DND-41 (cell line): ENCODE measurements at regions not wholly inside any gene's neighbourhood (a gene's known extent, or its start where the extent isn't known, plus 50 kb on each side); places are given as distances from the start of the nearest gene placed in this dataset.
"Not testable (repeated sequence)": the region's sequence is repeated elsewhere in the genome, so short reads cannot be mapped to it uniquely, and the experiment has no call there.

Experiments
- ATAC-seq: fragments of 200-7000 bp; cut with Tn5 transposase; 3 replicates; pipeline ENCODE4 v1.9.1; 2021; ENCODE audit warnings: low read depth; ENCODE audit not compliant: insufficient read depth
- DNase-seq: peaks from one replicate; pipeline ENCODE4 v3.0.0-alpha.2; 2020
- H2AFZ ChIP-seq: 2 replicates; pipeline ENCODE4 v1.6.0; 2012; ENCODE audit warnings: low read depth, low read length
- H3K27ac ChIP-seq: 2 replicates; pipeline ENCODE4 v1.5.1; 2012; ENCODE audit warnings: low read length, inconsistent platforms
- H3K27me3 ChIP-seq: fragments of 200-600 bp; sonication (generic); 2 replicates; pipeline ENCODE4 v1.6.0; 2012; ENCODE audit warnings: low read length, mild to moderate bottlenecking, inconsistent platforms; ENCODE audit not compliant: insufficient read depth, poor library complexity
- H3K36me3 ChIP-seq: 2 replicates; pipeline ENCODE4 v1.5.1; 2012; ENCODE audit warnings: low read length, inconsistent platforms; ENCODE audit not compliant: insufficient read depth
- H3K4me1 ChIP-seq: 2 replicates; pipeline ENCODE4 v1.5.1; 2012; ENCODE audit warnings: mild to moderate bottlenecking, low read length; ENCODE audit not compliant: insufficient read depth
- H3K4me2 ChIP-seq: 2 replicates; pipeline ENCODE4 v1.6.0; 2012; ENCODE audit warnings: mild to moderate bottlenecking, moderate library complexity, low read length, inconsistent platforms; ENCODE audit not compliant: insufficient read depth
- H3K4me3 ChIP-seq, 2 experiments: fragments of 200-600 bp in 1 of 2; shearing (Covaris generic) in 1 of 2; 2 replicates each; pipeline ENCODE4 v1.5.1; 2012 to 2016; ENCODE audit warnings: inconsistent platforms in 2 of 2, low read length in 2 of 2, mild to moderate bottlenecking in 2 of 2, low read depth in 1 of 2, moderate library complexity in 1 of 2
- H3K79me2 ChIP-seq: 2 replicates; pipeline ENCODE4 v1.6.0; 2012; ENCODE audit warnings: low read length, inconsistent platforms; ENCODE audit not compliant: insufficient read depth
- H3K9ac ChIP-seq: 2 replicates; pipeline ENCODE4 v1.6.0; 2012; ENCODE audit warnings: low read depth, mild to moderate bottlenecking, inconsistent platforms, low read length, moderate library complexity
- H3K9me3 ChIP-seq: 2 replicates; pipeline ENCODE4 v1.5.1; 2012; ENCODE audit warnings: low read length, moderate library complexity, mild to moderate bottlenecking, inconsistent platforms; ENCODE audit not compliant: insufficient read depth, severe bottlenecking
- H4K20me1 ChIP-seq: 2 replicates; pipeline ENCODE4 v1.6.0; 2012; ENCODE audit warnings: low read length; ENCODE audit not compliant: insufficient read depth
- CTCF ChIP-seq: IDR thresholded peaks from 2 replicates; pipeline ENCODE4 v1.5.1; 2012; ENCODE audit warnings: borderline replicate concordance, low read length, moderate library complexity, mild to moderate bottlenecking; ENCODE audit not compliant: poor library complexity, severe bottlenecking; ENCODE audit errors: extremely low read depth
- EZH2 ChIP-seq: IDR thresholded peaks from 3 replicates; pipeline ENCODE4 v1.6.1; 2012; ENCODE audit warnings: borderline replicate concordance, low read depth, mild to moderate bottlenecking, moderate library complexity, low read length, inconsistent platforms; ENCODE audit not compliant: severe bottlenecking

DNA sequence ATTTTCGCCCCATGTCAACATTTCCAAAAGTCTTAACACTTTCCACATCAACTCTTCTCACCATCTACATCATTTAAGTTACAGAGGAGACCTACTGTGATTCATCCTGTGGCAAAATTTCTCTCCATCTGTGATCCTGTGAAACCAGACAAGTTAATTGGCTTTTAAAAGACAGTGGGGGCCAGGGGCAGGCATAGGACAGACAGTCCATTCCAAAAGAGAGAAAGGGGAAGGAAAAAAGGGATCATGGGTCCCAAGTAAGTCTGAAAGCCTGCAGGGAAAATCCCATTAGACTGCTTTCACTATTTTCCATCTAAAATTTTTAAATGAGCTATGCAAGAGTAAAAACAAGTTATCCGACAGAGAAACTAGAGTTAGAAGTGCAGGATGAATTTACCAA lies 121.0 kb downstream of the MRPL57 start:
- peak overlapping the region; percentile 84 for H2AFZ ChIP-seq
- 0 out of 3 replicates have a peak, but pooled peaks have one; percentile 8 for ATAC-seq
- no peaks in the 10 kb centered on the region; the same call in 1 of the 2 replicates for H4K20me1 ChIP-seq
- peaks cover under 1% of the 10 kb centered on the region; the same call in 1 of the 2 replicates for H3K36me3 ChIP-seq
- TF ChIP-seq EZH2 = no peak
- no peak for TF ChIP-seq CTCF
- peak overlapping the region; percentile 30 to 63; a peak in 3 of 4 replicates for H3K4me3 ChIP-seq
- peak overlapping the region; percentile 77 for H3K27ac ChIP-seq
- peak overlapping the region; percentile 85 for H3K4me2 ChIP-seq
- H3K4me1 ChIP-seq = peaks cover 43% of the 10 kb centered on the region
- H3K27me3 ChIP-seq = no peaks in the 10 kb centered on the region
- no peaks in the 10 kb centered on the region for H3K9me3 ChIP-seq
- peak overlapping the region; percentile 56 for H3K9ac ChIP-seq
- no peak for DNase-seq
- H3K79me2 ChIP-seq = peaks cover 28% of the 10 kb centered on the region

GRCh38 chr13:21297914-21298831 lies 121.7 kb downstream of the MRPL57 start:
- Histone ChIP-seq H3K9me3 (no peaks in the 10 kb centered on the region), H3K4me3 (peak overlapping the region; percentile 30 to 63; a peak in 3 of 4 replicates), H3K4me2 (peak overlapping the region; percentile 85), H3K27ac (peak overlapping the region; percentile 77), H3K36me3 (peaks cover 5% of the 10 kb centered on the region; the same call in 1 of the 2 replicates), H3K27me3 (no peaks in the 10 kb centered on the region), H3K4me1 (peaks cover 43% of the 10 kb centered on the region), H3K9ac (peak overlapping the region; percentile 56), H4K20me1 (no peaks in the 10 kb centered on the region; the same call in 1 of the 2 replicates), H3K79me2 (peaks cover 28% of the 10 kb centered on the region), H2AFZ (peak overlapping the region; percentile 84)
- peak; percentile 91 for ATAC-seq
- TF ChIP-seq CTCF = peak; percentile 96
- TF ChIP-seq EZH2 = no peak
- DNase-seq = peak; percentile 89

GRCh38 chr13:21304256-21304655 lies 127.8 kb downstream of the MRPL57 start:
- Histone ChIP-seq H3K4me1 (peaks cover 12% of the 10 kb centered on the region), H3K9ac (no peak overlapping the region), H3K27me3 (no peaks in the 10 kb centered on the region), H3K4me3 (no peak overlapping the region), H3K79me2 (peaks cover 21% of the 10 kb centered on the region), H2AFZ (no peak overlapping the region), H4K20me1 (no peaks in the 10 kb centered on the region), H3K9me3 (no peaks in the 10 kb centered on the region), H3K4me2 (no peak overlapping the region), H3K27ac (no peak overlapping the region), H3K36me3 (peaks cover 17% of the 10 kb centered on the region; the same call in 1 of the 2 replicates)
- no peak for ATAC-seq
- TF ChIP-seq EZH2 = no peak
- TF ChIP-seq CTCF = no peak
- no peak for DNase-seq

DNA sequence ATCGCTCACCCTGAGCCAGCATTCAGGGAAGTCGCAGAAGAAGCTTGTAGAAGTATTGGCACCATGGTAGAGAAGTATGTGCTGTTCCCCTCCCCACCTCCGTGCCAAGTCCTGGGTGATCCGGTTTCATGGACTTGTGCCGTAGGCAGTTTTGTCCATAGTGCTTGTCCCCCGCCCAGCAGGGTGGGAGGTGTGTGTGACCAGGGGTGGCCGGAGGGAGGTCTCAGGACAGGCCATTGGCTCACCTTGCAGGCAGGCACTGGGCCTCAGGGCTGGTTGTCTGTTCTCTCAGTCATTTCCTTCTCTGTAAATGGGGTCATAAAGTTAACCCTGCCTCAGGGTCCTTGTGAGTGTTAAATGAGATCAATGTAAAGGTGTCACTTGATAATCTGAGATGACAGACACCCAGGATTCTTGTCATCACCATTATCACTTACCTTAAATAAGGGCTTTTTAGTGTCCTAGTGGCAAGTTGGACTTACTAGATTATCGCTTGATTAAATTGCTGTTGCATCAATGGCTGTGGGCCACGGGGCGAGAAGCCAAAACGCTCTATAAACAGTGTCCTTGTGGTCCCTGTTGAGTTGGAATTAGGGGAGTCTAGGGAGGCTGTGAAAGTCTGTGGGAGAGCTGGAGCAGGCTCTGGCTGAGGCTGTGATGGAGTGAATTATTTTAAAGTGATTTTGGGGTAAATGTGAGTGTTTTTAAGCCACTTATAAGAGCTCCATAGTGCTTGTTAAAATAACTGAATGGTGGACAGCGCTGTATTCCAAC lies 130.0 kb downstream of the MRPL57 start:
- not testable (repeated sequence) for H3K9ac ChIP-seq, H2AFZ ChIP-seq, H3K4me1 ChIP-seq

GRCh38 chr13:21307158-21307557 lies 130.7 kb downstream of the MRPL57 start:
- not testable (repeated sequence) for H3K27ac ChIP-seq, H3K4me1 ChIP-seq, H4K20me1 ChIP-seq, H3K9ac ChIP-seq, H3K9me3 ChIP-seq, ATAC-seq, DNase-seq, H2AFZ ChIP-seq, H3K4me2 ChIP-seq, H3K27me3 ChIP-seq, H3K4me3 ChIP-seq
- peaks cover 26% of the 10 kb centered on the region for H3K36me3 ChIP-seq
- H3K79me2 ChIP-seq = peaks cover 11% of the 10 kb centered on the region; the same call in 1 of the 2 replicates

More for the DNA sequence above, 130.0 kb downstream of the MRPL57 start:
- H3K9me3 ChIP-seq, DNase-seq, H3K4me3 ChIP-seq, H3K27ac ChIP-seq, ATAC-seq, H4K20me1 ChIP-seq, H3K4me2 ChIP-seq, H3K27me3 ChIP-seq: not testable (repeated sequence)
- H3K36me3 ChIP-seq = peaks cover 23% of the 10 kb centered on the region
- peaks cover 12% of the 10 kb centered on the region; the same call in 1 of the 2 replicates for H3K79me2 ChIP-seq
